ENCODE measurements at regions not wholly inside any gene's neighbourhood (a gene's known extent, or its start where the extent isn't known, plus 50 kb on each side); places are given as distances from the start of the nearest gene placed in this dataset.

GRCh38 chrX:68929332-68930150 is 100.7 kb downstream of the EFNB1 start:
- BruUV-seq (replicated peaks), result no TSS peak
- Histone ChIP-seq H3K27ac (ENCODE audit: low read length) (no peak overlapping the region), H3K4me3 (ENCODE audit: low read depth in 2 of 2, low read length in 2 of 2) (no peak overlapping the region), H3K27me3 (ENCODE audit: control insufficient read depth, insufficient read depth, low read length) (no peaks in the 10 kb centered on the region), H3K36me3 (ENCODE audit: control insufficient read depth, insufficient read depth, low read length) (no peaks in the 10 kb centered on the region), H3K9me3 (ENCODE audit: control insufficient read depth, insufficient read depth, low read depth, low read length) (no peaks in the 10 kb centered on the region), H3K4me1 (ENCODE audit: control insufficient read depth, insufficient read depth, low read length) (no peaks in the 10 kb centered on the region)
- ATAC-seq (no peak), DNase-seq (ENCODE audit: low read depth, low spot score) (no peak)
- in situ Hi-C loops (cut with HindIII; ENCODE audit: low pct_unique_long_range_greater_than_20kb, low sequenced_read_pairs) (no loop called here), intact Hi-C loops (cut with micrococcal nuclease; ENCODE audit: unreplicated experiment) (no loop called here)
- CTCF ChIA-PET, result interaction anchor here (0.5 kb wide), 1 partner anchor 1168 kb away, joined by 3 read pairs; no protein-coding TSS in a partner anchor
- TF ChIP-seq POLR2AphosphoS5 (IDR thresholded peaks at IDR 0.05; ENCODE audit: low read depth, low read length), result no peak
- no peak for TF ChIP-seq CTCF (IDR thresholded peaks at IDR 0.05)
- TF ChIP-seq REST (IDR thresholded peaks at IDR 0.05; ENCODE audit: insufficient read depth in 1 of 2, low read depth in 2 of 2, low read length in 1 of 2), result no peak
- TF ChIP-seq SIN3A (IDR thresholded peaks at IDR 0.05; ENCODE audit: borderline replicate concordance, insufficient read depth, low read depth, low read length), result no peak
- TF ChIP-seq TCF7L2 (IDR thresholded peaks at IDR 0.05; ENCODE audit: low read depth, low read length), result no peak
- POLR2A ChIA-PET, result no interaction called here

- in situ Hi-C loops (cut with HindIII; ENCODE audit: low pct_unique_long_range_greater_than_20kb, low sequenced_read_pairs), result no loop called here
- H3K4me1 ChIP-seq (ENCODE audit: control insufficient read depth, insufficient read depth, low read length), result no peaks in the 10 kb centered on the region
- H3K9me3 ChIP-seq (ENCODE audit: control insufficient read depth, insufficient read depth, low read depth, low read length), result no peaks in the 10 kb centered on the region
- no peaks in the 10 kb centered on the region for H3K36me3 ChIP-seq (ENCODE audit: control insufficient read depth, insufficient read depth, low read length)
- H3K27ac ChIP-seq (ENCODE audit: low read length), result no peak overlapping the region
- no peaks in the 10 kb centered on the region for H3K27me3 ChIP-seq (ENCODE audit: control insufficient read depth, insufficient read depth, low read length)
- H3K4me3 ChIP-seq (ENCODE audit: low read depth in 2 of 2, low read length in 2 of 2), result no peak overlapping the region
- ChIA-PET CTCF (no interaction called here), POLR2A (no interaction called here)
- no peak for DNase-seq (ENCODE audit: low read depth, low spot score)
- ATAC-seq, result no peak
- no TSS peak for BruUV-seq (replicated peaks)
- TF ChIP-seq CTCF (IDR thresholded peaks at IDR 0.05) (no peak), SIN3A (IDR thresholded peaks at IDR 0.05; ENCODE audit: borderline replicate concordance, insufficient read depth, low read depth, low read length) (no peak), TCF7L2 (IDR thresholded peaks at IDR 0.05; ENCODE audit: low read depth, low read length) (no peak), POLR2AphosphoS5 (IDR thresholded peaks at IDR 0.05; ENCODE audit: low read depth, low read length) (no peak), REST (IDR thresholded peaks at IDR 0.05; ENCODE audit: insufficient read depth in 1 of 2, low read depth in 2 of 2, low read length in 1 of 2) (no peak)
- intact Hi-C loops (cut with micrococcal nuclease; ENCODE audit: unreplicated experiment), result no loop called here
These were observed 99.6 kb downstream of the EFNB1 start for GRCh38 chrX:68928401-68928800.
